Endothelial cell (in vitro differentiated cells): ENCODE measurements at regions not wholly inside any gene's neighbourhood (a gene's known extent, or its start where the extent isn't known, plus 50 kb on each side); places are given as distances from the start of the nearest gene placed in this dataset.

Experiments used
- DNase-seq: peaks from one replicate; pipeline ENCODE4 v3.0.0; 2021; ENCODE audit warnings: low spot score
- H3K27ac Mint-ChIP-seq: one replicate; pipeline ENCODE4 v1.8.0; 2021; ENCODE audit warnings: mixed read lengths, inconsistent platforms; ENCODE audit not compliant: unreplicated experiment
- H3K27me3 Mint-ChIP-seq: one replicate; pipeline ENCODE4 v1.8.0; 2021; ENCODE audit warnings: mild to moderate bottlenecking, moderate library complexity, mixed read lengths, inconsistent platforms; ENCODE audit not compliant: unreplicated experiment
- H3K36me3 Mint-ChIP-seq: one replicate; pipeline ENCODE4 v1.8.0; 2021; ENCODE audit warnings: mild to moderate bottlenecking, low read depth, mixed read lengths, inconsistent platforms; ENCODE audit not compliant: unreplicated experiment
- H3K4me1 Mint-ChIP-seq: one replicate; pipeline ENCODE4 v1.8.0; 2021; ENCODE audit warnings: mild to moderate bottlenecking, mixed read lengths, inconsistent platforms; ENCODE audit not compliant: unreplicated experiment
- H3K4me3 Mint-ChIP-seq: one replicate; pipeline ENCODE4 v1.8.0; 2021; ENCODE audit warnings: mild to moderate bottlenecking, mixed read lengths, inconsistent platforms; ENCODE audit not compliant: unreplicated experiment
- H3K9me3 Mint-ChIP-seq: one replicate; pipeline ENCODE4 v1.8.0; 2021; ENCODE audit warnings: mixed read lengths, inconsistent platforms; ENCODE audit not compliant: unreplicated experiment
- TF ChIP-seq, protein P1 (sequence below): fragments of 200-600 bp; sonication (generic); IDR thresholded peaks from one replicate; pipeline ENCODE4 v1.5.0; 2021; ENCODE audit warnings: antibody characterized with exemption; ENCODE audit not compliant: unreplicated experiment

DNA sequence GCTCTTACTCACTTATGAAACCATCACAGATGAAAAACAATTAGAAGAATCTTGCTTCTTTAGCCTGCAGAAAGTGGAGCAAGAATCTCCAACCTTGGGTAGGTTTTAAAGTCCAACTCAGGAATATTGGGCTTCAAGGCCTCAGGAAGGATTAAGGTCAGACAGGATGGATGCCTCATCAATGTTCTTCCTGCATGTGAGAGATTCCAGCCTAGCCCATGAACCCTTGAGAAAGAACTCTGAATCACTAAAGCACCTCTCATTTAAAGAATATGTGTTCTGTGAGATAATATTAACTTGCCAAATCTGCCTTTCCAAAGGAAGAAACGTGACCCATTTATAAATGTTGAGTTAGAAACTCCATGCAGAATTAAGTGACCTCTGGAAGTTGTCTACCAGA, 345.2 kb upstream of the CAMK1G start:
- Mint-ChIP-seq H3K27me3 (no peaks in the 10 kb centered on the region), H3K36me3 (no peaks in the 10 kb centered on the region), H3K4me3 (no peak overlapping the region), H3K27ac (no peak overlapping the region), H3K9me3 (no peaks in the 10 kb centered on the region), H3K4me1 (no peaks in the 10 kb centered on the region)
- DNase-seq, result no peak
- TF ChIP-seq, protein P1, sequence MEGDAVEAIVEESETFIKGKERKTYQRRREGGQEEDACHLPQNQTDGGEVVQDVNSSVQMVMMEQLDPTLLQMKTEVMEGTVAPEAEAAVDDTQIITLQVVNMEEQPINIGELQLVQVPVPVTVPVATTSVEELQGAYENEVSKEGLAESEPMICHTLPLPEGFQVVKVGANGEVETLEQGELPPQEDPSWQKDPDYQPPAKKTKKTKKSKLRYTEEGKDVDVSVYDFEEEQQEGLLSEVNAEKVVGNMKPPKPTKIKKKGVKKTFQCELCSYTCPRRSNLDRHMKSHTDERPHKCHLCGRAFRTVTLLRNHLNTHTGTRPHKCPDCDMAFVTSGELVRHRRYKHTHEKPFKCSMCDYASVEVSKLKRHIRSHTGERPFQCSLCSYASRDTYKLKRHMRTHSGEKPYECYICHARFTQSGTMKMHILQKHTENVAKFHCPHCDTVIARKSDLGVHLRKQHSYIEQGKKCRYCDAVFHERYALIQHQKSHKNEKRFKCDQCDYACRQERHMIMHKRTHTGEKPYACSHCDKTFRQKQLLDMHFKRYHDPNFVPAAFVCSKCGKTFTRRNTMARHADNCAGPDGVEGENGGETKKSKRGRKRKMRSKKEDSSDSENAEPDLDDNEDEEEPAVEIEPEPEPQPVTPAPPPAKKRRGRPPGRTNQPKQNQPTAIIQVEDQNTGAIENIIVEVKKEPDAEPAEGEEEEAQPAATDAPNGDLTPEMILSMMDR, result no peak

DNA sequence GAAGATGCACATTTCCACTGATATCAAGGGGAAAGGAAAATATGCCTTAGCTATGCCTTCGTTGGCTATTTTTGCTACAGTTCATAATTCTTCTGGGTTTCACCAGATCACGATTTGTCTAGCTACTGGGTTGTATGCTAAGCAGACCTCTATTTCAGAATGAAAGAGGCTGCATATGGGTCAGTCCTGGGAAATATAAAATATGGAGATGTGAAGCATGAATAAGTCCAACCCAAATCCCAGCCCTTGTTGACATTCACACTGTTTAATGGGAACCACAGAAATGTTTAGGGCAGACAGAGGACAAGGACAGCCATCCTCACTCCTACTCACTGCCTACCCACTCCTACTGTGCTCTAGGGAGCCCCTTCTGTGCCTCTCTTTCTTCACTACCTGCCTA, 343.2 kb upstream of the CAMK1G start:
- no peak overlapping the region for H3K27ac Mint-ChIP-seq

DNA sequence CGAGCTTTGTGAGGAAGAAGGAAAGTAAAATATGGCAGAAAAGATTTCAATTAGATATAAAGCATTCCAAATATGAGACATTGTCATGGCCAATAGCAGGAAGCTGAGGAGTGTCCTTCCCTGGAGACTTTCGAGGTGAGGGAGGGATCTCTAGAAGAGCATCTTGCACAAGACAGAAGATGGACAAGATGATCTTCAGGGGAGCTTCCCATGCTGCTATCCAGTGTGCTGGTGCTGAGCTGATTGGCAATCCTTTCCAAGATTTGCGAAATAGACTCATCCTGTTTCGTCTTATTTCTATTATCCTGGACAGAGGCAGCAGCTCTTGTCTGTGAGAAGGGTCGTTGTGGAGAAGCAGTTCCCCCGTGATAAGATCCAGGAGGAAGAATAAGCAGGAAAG, 342.0 kb upstream of the CAMK1G start:
- DNase-seq, result no peak
- H3K27me3 Mint-ChIP-seq, result no peaks in the 10 kb centered on the region
- H3K4me1 Mint-ChIP-seq, result no peaks in the 10 kb centered on the region
- no peaks in the 10 kb centered on the region for H3K36me3 Mint-ChIP-seq
- H3K9me3 Mint-ChIP-seq, result no peaks in the 10 kb centered on the region
- TF ChIP-seq, protein P1, result no peak
- H3K4me3 Mint-ChIP-seq, result no peak overlapping the region
- H3K27ac Mint-ChIP-seq, result no peak overlapping the region

More for the DNA sequence above, 343.2 kb upstream of the CAMK1G start:
- H3K9me3 Mint-ChIP-seq, result no peaks in the 10 kb centered on the region
- TF ChIP-seq, protein P1, result no peak
- no peaks in the 10 kb centered on the region for H3K27me3 Mint-ChIP-seq
- no peaks in the 10 kb centered on the region for H3K4me1 Mint-ChIP-seq
- no peak for DNase-seq
- no peaks in the 10 kb centered on the region for H3K36me3 Mint-ChIP-seq
- no peak overlapping the region for H3K4me3 Mint-ChIP-seq

DNA sequence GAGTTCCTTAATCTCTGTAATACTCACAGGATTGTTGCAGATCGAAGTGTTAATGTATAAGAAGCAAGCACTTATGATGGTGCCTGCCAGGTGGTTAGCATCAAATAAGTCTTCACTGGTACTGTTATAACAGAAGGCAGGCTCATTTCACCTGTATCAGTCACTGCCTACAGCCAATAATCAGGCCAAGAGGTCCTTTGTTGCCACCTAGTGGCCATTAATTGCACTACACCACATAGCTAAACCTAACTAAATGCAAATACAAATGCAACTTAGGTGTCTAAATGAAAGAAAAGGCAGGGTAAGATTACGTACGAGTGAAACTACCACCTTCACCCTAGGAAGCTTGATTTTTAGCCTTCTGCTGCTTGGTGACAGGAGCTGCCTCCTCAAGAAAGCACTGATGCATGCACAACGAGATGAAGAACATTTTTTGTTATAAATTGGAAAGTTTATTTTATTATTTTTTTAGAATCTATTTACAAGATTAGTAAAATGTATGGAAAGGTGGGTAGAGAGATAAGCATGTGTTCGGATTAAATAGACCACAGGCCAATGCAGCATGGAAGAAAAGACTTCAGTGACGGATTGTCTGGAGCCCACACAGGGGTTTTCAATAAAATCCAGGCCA, 334.8 kb upstream of the CAMK1G start:
- Mint-ChIP-seq H3K27me3 (no peaks in the 10 kb centered on the region), H3K9me3 (no peaks in the 10 kb centered on the region), H3K4me3 (no peak overlapping the region), H3K36me3 (no peaks in the 10 kb centered on the region), H3K27ac (no peak overlapping the region), H3K4me1 (no peaks in the 10 kb centered on the region)
- TF ChIP-seq, protein P1, result peak; percentile 96
- peak; percentile 67 for DNase-seq

DNA sequence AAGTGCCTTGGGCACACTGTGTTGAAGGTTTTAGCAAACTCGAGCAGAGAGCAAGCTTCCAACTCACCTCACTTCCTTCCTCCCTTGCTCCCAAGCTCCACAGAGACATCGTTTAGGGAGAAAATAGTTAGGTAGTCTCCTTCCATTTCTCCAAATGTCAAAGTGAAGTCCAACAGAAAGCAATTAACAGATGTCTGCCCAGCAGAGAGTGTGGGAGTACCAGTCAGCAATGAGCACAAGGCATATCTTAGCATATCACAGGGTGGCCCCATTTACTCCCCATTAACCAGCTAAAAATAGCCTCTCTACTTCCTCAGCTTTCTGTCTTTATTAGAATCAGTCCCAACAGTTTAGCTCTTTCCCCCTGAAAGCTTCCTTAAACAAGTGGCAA, 334.2 kb upstream of the CAMK1G start:
- Mint-ChIP-seq H3K4me3 (no peak overlapping the region), H3K27me3 (no peaks in the 10 kb centered on the region), H3K9me3 (no peaks in the 10 kb centered on the region), H3K36me3 (no peaks in the 10 kb centered on the region), H3K27ac (no peak overlapping the region), H3K4me1 (no peaks in the 10 kb centered on the region)
- DNase-seq, result no peak
- TF ChIP-seq, protein P1, result no peak
